DMS153 treated with DMSO at 0.1 percent for 48 hours (cell line): ENCODE measurements at regions not wholly inside any gene's neighbourhood (a gene's known extent, or its start where the extent isn't known, plus 50 kb on each side); places are given as distances from the start of the nearest gene placed in this dataset.
"Not testable (repeated sequence)": the region's sequence is repeated elsewhere in the genome, so short reads cannot be mapped to it uniquely, and the experiment has no call there.

ENCODE experiments used
- DNase-seq: peaks from one replicate; lab custom pipeline; 2025; ENCODE audit not compliant: unreplicated experiment; lab: John Stamatoyannopoulos, UW

DNA sequence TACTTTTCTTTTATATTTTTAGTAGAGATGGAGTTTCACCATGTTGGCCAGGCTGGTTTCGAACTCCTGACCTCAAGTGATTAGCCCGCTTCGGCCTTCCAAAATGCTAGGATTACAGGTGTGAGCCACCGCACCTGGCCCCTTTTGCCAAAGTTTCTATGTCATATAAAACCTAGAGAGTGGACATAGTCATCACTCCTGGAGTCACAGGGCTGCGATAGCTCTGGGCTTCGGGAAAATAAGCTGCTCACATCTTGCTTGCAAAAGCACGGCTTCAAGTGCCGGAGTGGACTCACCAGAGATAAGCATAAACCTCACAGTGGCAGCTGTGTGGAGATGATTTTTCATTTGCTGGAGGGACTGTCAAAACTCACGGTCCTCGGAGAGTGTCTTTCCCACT lies 171.2 kb downstream of the TEX29 start:
- no peak for DNase-seq

DNA sequence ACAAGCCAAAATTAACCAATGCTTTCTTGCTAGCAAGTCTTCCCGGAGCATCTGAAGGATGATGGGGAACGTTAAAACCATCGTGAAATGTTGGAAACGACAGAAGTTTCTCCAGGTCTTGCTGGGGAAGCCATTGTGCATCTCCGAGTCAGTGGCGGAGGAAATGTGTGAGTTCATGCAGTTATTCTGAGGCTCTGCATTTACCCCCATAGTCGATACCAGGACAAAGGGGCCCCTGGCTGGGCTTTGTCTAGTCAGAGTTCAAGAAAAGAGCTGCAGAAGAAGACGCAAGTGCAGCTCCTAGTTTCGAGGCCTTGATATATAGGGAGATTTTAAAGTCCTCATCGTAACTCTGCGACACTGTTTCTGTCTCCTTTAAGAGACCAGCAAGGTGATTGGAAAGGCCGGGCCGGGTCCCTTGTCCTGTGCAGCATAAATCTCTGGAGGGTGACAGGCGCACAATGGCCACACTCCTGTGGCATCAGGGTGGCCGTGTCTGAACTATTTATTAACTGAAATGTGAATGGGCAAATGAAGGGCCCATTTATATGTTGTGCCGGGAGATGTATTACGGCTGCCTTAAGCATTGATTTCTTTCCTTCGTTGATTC lies 172.0 kb downstream of the TEX29 start:
- no peak for DNase-seq

GRCh38 chr13:111492958-111493357 lies 172.5 kb downstream of the TEX29 start:
- no peak for DNase-seq

- DNase-seq, result no peak
Observed at GRCh38 chr13:111493468-111493867, 173.0 kb downstream of the TEX29 start.

- DNase-seq, result no peak
Observed at GRCh38 chr13:111494641-111495040, 174.2 kb downstream of the TEX29 start.

- DNase-seq, result not testable (repeated sequence)
Observed at GRCh38 chr13:111501596-111502535, 181.4 kb downstream of the TEX29 start.

- DNase-seq, result no peak
Observed at GRCh38 chr13:111502957-111503356, 182.5 kb downstream of the TEX29 start.

DNA sequence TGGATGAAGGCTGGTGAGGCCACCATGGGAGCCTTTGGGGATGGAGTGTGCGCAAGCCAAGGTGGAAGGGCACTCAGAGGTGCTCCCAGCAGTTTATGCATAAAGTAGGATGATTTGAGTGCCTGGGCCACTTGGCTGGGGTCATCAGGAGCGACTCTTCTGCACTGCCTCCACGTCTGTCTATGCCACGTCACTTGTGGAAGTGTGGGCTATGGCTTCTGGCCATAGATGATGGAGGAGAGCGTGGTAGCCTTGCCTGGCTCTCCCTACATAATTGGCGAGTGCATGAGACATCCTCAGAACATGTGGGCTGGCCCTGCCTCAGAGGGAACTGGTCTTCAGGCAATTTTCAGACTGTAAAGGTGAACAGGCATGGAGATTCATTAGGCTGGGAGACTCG lies 182.9 kb downstream of the TEX29 start:
- no peak for DNase-seq

DNA sequence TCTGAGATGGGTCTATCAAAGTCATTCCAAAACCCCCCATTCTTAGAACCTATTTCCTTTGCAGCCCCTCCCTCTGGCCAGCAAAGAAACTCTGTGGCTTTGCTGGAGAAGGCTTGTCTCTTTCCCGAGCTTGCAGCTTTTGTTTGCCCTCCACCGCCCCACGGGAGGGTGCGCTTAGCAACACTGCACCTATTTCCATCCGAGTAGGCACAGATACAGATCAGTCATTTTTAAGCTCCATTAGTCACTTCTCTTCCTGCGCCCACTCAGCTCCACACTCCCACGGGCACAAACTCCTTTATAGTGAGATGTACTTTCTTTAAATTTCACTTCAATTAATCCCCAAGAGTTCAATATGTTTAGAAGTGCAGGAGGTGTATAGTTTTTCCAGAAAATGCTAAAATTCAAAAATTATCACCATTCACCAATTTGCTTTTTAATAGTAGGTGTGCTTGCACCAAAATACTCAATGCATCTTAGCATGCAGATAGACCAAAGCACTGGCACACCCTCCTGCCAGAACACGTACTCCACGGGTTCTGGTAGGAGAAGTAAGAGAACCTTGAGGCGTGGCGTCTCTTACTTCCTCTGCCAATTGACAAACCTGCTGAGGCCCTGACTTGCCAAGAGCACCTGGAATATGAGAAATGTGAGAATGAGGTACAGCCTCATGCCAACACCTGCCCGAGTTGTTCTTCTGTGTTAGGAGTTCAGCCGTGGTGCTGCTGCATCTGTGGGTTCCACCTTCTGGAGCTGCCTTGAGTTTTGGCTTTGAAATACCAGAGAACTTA lies 183.7 kb downstream of the TEX29 start:
- no peak for DNase-seq

- no peak for DNase-seq
Observed at GRCh38 chr13:111505175-111505777, 184.8 kb downstream of the TEX29 start.

- no peak for DNase-seq
Observed at GRCh38 chr13:111506125-111506524, 185.7 kb downstream of the TEX29 start.

DNA sequence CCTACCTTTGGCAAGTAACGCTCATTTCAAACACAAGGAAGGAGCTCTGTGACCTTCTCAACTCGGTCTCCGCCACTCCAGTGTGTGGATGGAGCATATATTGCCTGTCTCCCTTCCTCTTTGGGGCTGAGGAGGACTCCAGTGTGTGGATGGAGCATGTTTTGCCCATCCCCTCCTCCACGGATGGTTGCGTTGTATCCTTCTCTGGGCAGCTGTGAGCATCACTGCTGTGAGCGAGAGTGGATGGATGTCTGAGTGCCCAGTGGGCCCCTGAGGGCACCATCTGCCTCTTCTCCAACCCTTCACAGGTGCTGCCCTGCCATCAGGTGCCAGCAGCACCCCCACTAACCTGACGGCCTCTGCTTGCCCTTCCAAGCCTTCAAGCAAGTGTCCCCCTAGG lies 186.2 kb downstream of the TEX29 start:
- DNase-seq, result no peak

DNA sequence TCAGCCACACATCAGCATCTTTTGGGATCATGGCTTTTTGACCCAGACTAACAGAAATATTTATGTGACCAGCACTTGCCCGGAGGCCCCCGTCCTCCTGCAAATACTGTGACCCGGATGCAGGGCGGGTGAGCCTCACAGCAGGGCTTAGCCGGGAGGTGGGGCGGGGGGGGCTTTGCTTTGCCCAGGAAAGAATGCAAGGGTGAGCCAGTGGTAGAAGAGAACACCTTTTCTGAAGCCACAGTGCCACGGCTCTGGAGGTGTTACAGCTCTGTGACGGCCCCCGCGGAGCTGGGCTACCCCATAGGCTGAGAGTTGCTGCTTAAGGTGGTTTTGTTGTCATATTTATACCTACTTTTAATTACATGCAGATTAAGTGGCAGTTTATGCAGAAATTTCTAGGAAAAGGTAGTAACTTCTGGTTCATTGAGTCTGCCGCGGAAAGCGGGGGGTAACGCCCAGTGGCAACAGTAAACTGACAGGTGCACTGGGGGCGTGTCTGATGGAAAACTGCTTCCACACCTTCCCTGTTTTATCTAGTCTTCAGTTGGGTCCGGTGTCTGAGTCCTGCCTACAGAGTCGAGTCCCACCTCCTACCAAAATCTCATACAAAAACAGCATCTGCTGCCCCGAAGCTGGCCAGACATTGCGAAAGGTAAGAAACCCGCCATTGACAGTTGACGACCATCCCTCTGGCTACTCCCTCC lies 187.9 kb downstream of the TEX29 start:
- DNase-seq, result peak; percentile 74

- peak; percentile 62 for DNase-seq
Observed at GRCh38 chr13:111508902-111509509, 188.6 kb downstream of the TEX29 start.

DNA sequence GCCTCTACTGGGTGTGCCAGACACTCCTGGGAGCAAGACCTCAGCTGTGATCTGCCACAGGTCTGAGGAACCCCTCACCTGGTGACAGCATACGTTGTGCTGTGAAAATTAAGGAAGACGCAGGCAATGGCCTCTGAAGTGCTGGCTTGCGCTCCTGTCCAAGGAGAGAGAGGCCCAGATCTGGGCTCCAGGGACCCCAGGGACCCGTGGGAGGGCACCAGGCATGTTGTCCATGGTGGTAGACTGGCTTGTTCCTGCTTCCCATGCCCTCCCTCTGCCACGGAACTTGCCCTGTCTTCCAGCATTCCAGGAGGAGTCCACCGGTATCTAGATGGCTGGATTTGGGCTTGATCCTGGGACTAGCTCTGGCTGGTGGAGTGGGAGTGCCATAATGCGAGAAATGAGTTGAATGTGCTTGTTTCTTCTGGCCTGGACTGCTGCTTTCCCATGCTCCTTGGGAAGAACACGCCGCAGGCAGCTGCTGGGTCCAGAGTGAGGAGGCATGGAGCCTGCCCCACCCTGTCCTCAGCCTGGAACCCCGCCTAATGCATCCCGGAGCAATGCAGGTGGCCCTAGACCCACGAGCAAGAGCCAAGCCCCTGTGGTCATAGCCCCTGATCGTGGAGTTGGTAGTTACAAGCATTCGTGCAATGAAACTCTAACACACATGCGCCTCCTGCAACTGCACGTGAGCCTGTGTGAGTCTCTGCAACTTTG lies 190.2 kb downstream of the TEX29 start:
- no peak for DNase-seq

DNA sequence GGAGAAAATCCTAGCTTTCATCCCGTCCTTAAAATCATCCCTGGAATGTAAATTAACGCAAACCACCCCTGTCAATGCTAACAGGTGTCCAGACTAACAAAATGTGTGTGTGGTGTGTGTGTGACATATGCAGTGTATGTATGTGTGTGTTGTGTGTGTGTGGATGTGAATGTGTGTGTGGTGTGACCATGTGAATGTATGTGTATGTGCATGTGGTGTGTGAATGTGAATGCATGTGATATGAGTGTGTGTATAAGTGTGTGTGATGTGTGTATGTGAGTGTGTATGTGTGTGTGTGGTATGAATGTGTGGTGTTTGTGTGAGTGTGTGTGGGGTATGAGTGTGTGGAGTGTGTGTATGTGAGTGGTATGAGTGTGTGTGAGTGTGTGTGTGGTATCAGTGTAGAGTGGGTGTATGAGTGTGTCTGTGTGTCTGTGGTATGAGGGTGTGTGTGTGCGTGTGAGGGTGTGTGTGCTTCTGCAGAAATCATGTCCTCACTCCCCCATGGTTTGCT lies 190.8 kb downstream of the TEX29 start:
- DNase-seq, result no peak

- no peak for DNase-seq
Observed at GRCh38 chr13:111511805-111512504, 191.5 kb downstream of the TEX29 start.

DNA sequence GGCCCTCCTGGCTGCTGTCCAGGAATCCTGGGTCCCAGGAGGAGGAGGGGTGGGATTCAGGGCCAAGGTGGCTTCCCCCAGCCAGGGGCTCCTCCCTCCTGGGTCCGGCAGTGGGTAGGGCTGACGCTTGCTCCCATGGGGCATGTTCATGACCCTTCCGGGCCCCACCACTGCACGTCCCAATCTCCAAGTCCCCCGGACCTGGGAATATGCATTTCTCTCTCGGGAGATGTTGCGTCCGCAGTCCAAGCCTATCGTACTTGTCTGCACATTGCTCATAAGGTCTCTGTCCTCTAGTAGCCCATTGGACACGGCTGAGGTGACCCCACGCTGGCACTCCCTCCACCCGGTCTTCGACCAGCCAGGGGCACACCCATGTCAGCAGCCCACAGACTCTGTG lies 192.3 kb downstream of the TEX29 start:
- DNase-seq, result no peak
